ENCODE measurements at regions not wholly inside any gene's neighbourhood (a gene's known extent, or its start where the extent isn't known, plus 50 kb on each side); places are given as distances from the start of the nearest gene placed in this dataset.

- TF ChIP-seq POLR2AphosphoS5 (IDR thresholded peaks at IDR 0.05; ENCODE audit: low read depth, low read length) (no peak), REST (IDR thresholded peaks at IDR 0.05; ENCODE audit: insufficient read depth in 1 of 2, low read depth in 2 of 2, low read length in 2 of 2) (no peak), TAF1 (IDR thresholded peaks at IDR 0.05; ENCODE audit: borderline replicate concordance, insufficient read depth, low read length) (no peak)
Observed at GRCh38 chr10:55183993-55184392, 383.0 kb upstream of the PCDH15 start.
